ENCODE measurements at regions not wholly inside any gene's neighbourhood (a gene's known extent, or its start where the extent isn't known, plus 50 kb on each side); places are given as distances from the start of the nearest gene placed in this dataset.
"Not testable (repeated sequence)": the region's sequence is repeated elsewhere in the genome, so short reads cannot be mapped to it uniquely, and the experiment has no call there.

DNA sequence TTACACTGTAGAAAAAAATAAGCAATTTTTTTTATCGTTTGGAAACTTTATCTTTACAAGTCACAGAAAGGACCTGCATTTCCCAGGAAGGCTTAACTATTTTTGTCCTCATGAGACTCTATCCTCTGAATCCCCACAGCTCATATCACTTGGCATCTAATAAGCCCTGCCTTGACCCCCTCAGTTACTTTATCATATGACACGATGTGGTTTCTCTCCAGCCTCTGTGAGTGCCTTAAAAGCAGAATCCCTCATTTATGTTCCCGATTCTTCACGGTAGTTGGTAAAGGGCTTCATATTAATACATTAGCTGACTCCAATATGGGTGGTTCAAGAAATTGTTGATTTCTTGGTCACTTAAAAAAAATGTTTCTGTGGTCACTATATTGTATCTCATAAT lies 296.6 kb upstream of the GRAMD2B start:
- FAIRE-seq: no peak
- DNase-seq (ENCODE audit: insufficient read length): no peak
- TF ChIP-seq POLR2AphosphoS5 (IDR thresholded peaks at IDR 0.05; ENCODE audit: low read depth, low read length) (no peak), TAF1 (IDR thresholded peaks at IDR 0.05; ENCODE audit: borderline replicate concordance, low read depth, low read length) (no peak), POLR2A (IDR thresholded peaks at IDR 0.05; ENCODE audit: low read depth, low read length) (no peak)

GRCh38 chr5:126127371-126127770 lies 295.8 kb upstream of the GRAMD2B start:
- not testable (repeated sequence) for DNase-seq (ENCODE audit: insufficient read length); FAIRE-seq

DNA sequence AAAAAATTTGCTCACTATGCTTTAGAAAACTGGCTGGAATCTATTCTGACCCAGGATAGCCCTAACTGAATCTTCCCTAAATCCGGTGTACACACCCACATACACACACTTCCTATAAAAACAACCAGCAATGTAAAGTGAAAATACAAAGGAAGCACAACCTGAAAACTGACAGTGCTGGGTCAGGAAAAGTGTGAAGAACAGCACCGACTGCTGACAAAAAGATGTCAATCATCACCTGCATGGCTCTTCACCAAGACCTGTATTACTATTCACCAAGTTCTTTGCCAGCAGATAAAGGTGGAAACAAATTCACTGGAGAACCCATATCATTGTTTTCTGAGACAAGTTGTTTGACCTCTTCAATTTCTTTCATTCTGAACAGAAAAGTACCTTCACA lies 293.8 kb upstream of the GRAMD2B start:
- FAIRE-seq: peak; percentile 78
- no peak for TF ChIP-seq POLR2A (IDR thresholded peaks at IDR 0.05; ENCODE audit: low read depth, low read length)
- no peak for TF ChIP-seq POLR2AphosphoS5 (IDR thresholded peaks at IDR 0.05; ENCODE audit: low read depth, low read length)
- no peak for TF ChIP-seq TAF1 (IDR thresholded peaks at IDR 0.05; ENCODE audit: borderline replicate concordance, low read depth, low read length)
- no peak for DNase-seq (ENCODE audit: insufficient read length)

DNA sequence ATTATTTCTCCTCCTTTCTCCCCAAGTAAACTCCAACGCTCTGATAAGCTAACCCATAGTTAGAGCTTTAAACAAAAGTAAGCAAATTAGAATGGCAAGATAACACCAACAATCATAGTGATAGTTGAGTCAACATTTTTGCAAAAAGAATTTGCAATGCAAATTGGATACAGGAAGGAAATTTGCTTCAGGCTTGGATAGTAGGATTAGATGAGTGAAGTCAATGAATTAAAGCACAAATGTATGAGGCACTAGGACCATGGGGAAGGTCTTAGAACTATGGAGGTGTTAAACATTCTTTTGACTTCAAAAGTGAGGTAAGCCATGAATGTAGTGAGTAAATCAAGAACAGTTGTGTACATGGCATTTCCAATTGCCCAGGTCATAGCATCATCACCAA lies 289.8 kb upstream of the GRAMD2B start:
- FAIRE-seq (no peak), DNase-seq (ENCODE audit: insufficient read length) (no peak)
- TF ChIP-seq POLR2AphosphoS5 (IDR thresholded peaks at IDR 0.05; ENCODE audit: low read depth, low read length) (no peak), POLR2A (IDR thresholded peaks at IDR 0.05; ENCODE audit: low read depth, low read length) (no peak), TAF1 (IDR thresholded peaks at IDR 0.05; ENCODE audit: borderline replicate concordance, low read depth, low read length) (no peak)

GRCh38 chr5:126137891-126138280 lies 285.3 kb upstream of the GRAMD2B start:
- DNase-seq (ENCODE audit: insufficient read length) (no peak), FAIRE-seq (no peak)
- TF ChIP-seq POLR2A (IDR thresholded peaks at IDR 0.05; ENCODE audit: low read depth, low read length) (no peak), POLR2AphosphoS5 (IDR thresholded peaks at IDR 0.05; ENCODE audit: low read depth, low read length) (no peak), TAF1 (IDR thresholded peaks at IDR 0.05; ENCODE audit: borderline replicate concordance, low read depth, low read length) (no peak)

DNA sequence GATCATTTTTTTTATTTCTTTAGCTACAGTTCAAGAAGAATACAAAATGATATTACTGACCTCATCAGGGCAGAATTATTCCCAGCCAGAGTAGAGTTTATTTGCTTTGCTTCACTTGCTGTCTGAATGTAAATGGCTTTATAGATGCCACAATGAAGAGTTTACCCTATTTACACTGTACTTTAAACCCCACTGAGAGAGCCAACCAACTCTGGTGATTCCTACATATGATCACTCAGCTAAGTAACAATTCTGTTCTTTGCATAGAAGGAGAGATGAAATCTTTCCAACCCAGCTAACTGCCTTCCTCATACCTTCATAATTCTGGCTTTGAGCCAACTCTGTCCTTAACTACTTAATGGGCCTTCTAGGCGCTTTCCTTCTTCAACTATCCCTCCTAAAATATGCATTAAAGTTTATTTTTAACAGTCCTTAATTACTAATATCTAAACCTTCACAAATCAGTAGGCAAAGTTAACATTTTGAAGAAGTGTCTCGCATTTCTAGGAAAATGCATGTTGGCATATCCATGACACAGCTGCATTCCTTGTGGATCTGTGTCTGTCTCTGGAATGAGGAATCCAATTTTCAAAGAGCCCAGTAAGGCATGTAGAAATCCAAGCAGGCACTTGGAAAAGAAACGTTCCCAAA lies 284.8 kb upstream of the GRAMD2B start:
- FAIRE-seq (no peak), DNase-seq (ENCODE audit: insufficient read length) (no peak)
- no peak for TF ChIP-seq POLR2AphosphoS5 (IDR thresholded peaks at IDR 0.05; ENCODE audit: low read depth, low read length)
- no peak for TF ChIP-seq TAF1 (IDR thresholded peaks at IDR 0.05; ENCODE audit: borderline replicate concordance, low read depth, low read length)
- no peak for TF ChIP-seq POLR2A (IDR thresholded peaks at IDR 0.05; ENCODE audit: low read depth, low read length)

GRCh38 chr5:126139086-126139485 lies 284.1 kb upstream of the GRAMD2B start:
- DNase-seq (ENCODE audit: insufficient read length) (no peak), FAIRE-seq (no peak)
- TF ChIP-seq POLR2AphosphoS5 (IDR thresholded peaks at IDR 0.05; ENCODE audit: low read depth, low read length) (no peak), POLR2A (IDR thresholded peaks at IDR 0.05; ENCODE audit: low read depth, low read length) (no peak)

- FAIRE-seq (no peak), DNase-seq (ENCODE audit: insufficient read length) (no peak)
- TF ChIP-seq POLR2AphosphoS5 (IDR thresholded peaks at IDR 0.05; ENCODE audit: low read depth, low read length) (no peak), POLR2A (IDR thresholded peaks at IDR 0.05; ENCODE audit: low read depth, low read length) (no peak), TAF1 (IDR thresholded peaks at IDR 0.05; ENCODE audit: borderline replicate concordance, low read depth, low read length) (no peak)
These were observed 283.4 kb upstream of the GRAMD2B start for GRCh38 chr5:126139773-126140172.

DNA sequence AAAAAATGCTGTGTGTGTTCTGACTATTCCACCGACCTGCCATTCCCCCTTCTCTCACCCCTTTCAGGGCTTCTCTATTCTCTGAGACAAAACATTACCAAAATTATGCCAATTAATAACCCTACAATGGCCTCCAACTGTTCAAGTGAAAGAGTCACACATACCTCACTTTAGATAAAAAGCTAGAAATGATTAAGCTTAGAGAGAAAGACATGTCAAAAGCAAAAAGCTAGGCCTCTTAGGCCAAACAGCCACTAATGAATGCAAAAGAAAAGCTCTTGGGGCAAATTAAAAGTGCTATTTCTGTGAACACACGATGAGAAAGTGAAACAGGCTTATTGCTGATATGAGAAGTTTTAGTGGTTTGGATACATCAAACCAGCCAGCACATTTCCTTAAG lies 279.6 kb upstream of the GRAMD2B start:
- DNase-seq (ENCODE audit: insufficient read length) (no peak), FAIRE-seq (no peak)
- TF ChIP-seq POLR2AphosphoS5 (IDR thresholded peaks at IDR 0.05; ENCODE audit: low read depth, low read length) (no peak), POLR2A (IDR thresholded peaks at IDR 0.05; ENCODE audit: low read depth, low read length) (no peak), TAF1 (IDR thresholded peaks at IDR 0.05; ENCODE audit: borderline replicate concordance, low read depth, low read length) (no peak)

DNA sequence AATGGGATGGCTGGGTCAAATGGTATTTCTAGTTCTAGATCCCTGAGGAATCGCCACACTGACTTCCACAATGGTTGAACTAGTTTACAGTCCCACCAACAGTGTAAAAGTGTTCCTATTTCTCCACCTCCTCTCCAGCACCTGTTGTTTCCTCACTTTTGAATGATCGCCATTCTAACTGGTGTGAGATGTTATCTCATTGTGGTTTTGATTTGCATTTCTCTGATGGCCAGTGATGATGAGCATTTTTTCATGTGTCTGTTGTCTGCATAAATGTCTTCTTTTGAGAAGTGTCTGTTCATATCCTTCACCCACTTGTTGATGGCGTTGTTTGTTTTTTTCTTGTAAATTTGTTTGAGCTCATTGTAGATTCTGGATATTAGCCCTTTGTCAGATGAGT lies 272.9 kb upstream of the GRAMD2B start:
- DNase-seq (ENCODE audit: insufficient read length); FAIRE-seq: not testable (repeated sequence)

GRCh38 chr5:126155298-126155697 lies 267.9 kb upstream of the GRAMD2B start:
- not testable (repeated sequence) for FAIRE-seq; DNase-seq (ENCODE audit: insufficient read length)

DNA sequence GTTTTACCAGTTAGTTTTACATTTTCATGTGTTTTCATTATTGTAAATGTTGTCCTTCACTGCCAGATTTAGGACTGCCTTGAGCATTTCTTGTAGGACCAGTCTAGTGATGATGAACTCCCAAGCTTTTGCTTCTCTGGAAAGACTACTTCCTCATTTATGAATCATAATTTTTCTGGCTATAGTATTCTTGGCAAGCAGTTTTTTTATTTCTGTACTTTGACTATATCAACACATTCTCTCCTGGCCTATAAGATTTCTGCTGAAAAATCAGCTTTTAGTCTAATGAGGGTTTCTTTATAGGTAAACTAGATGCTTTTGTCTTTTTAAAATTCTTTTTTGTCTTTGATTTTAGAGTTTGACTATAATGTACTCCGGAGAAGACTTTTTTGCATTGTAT lies 256.8 kb upstream of the GRAMD2B start:
- TF ChIP-seq POLR2A (IDR thresholded peaks at IDR 0.05; ENCODE audit: low read depth, low read length): no peak
- TF ChIP-seq POLR2AphosphoS5 (IDR thresholded peaks at IDR 0.05; ENCODE audit: low read depth, low read length): no peak
- no peak for TF ChIP-seq TAF1 (IDR thresholded peaks at IDR 0.05; ENCODE audit: borderline replicate concordance, low read depth, low read length)
- DNase-seq (ENCODE audit: insufficient read length): no peak
- FAIRE-seq: no peak

- DNase-seq (ENCODE audit: insufficient read length) (no peak), FAIRE-seq (no peak)
- TF ChIP-seq POLR2AphosphoS5 (IDR thresholded peaks at IDR 0.05; ENCODE audit: low read depth, low read length) (no peak), POLR2A (IDR thresholded peaks at IDR 0.05; ENCODE audit: low read depth, low read length) (no peak), TAF1 (IDR thresholded peaks at IDR 0.05; ENCODE audit: borderline replicate concordance, low read depth, low read length) (no peak)
These were observed 254.4 kb upstream of the GRAMD2B start for GRCh38 chr5:126168785-126169184.

All from GM12892 (cell line).